NB4 (cell line): ENCODE measurements at regions not wholly inside any gene's neighbourhood (a gene's known extent, or its start where the extent isn't known, plus 50 kb on each side); places are given as distances from the start of the nearest gene placed in this dataset.
"Not testable (repeated sequence)": the region's sequence is repeated elsewhere in the genome, so short reads cannot be mapped to it uniquely, and the experiment has no call there.

Source experiments
- DNase-seq: peaks from one replicate; pipeline ENCODE4 v3.0.0; 2010; ENCODE audit warnings: low read depth
- H3K4me3 ChIP-seq: one replicate; pipeline ENCODE4 v1.5.1; 2011; ENCODE audit warnings: mild to moderate bottlenecking, low read depth, low read length, moderate library complexity
- MYC ChIP-seq: IDR thresholded peaks from 2 replicates; pipeline ENCODE4 v1.6.1; 2011; ENCODE audit warnings: low read depth, low read length
- POLR2A ChIP-seq: IDR thresholded peaks from 2 replicates; pipeline ENCODE4 v1.6.1; 2011; ENCODE audit warnings: mild to moderate bottlenecking; ENCODE audit not compliant: insufficient read length; ENCODE audit errors: extremely low read depth
- TF ChIP-seq, protein P1 (sequence below): IDR thresholded peaks from 2 replicates; pipeline ENCODE4 v1.6.1; 2011; ENCODE audit warnings: low read depth, low read length
- TF ChIP-seq, protein P2 (sequence below): IDR thresholded peaks from one replicate; pipeline ENCODE4 v1.5.1; 2012; ENCODE audit warnings: low read depth, low read length

DNA sequence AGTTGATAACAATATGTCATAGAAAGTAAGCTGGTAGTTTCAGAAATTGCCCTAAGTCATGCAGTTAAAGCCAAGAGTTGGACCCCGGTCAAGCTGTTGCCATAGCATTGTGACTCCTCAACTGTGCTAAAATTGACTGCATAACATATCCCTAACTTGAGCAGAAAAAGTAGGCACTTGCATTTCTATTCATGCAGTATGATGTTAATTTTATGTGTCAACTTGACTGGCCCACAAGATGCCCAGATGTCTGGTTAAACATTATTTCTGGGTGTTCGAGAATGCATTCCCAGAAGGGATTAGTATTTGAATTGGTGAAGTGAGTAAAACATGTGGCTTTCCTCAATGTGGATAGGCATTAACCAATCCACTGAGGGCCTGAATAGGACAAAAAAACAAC, 136.4 kb downstream of the GPR63 start:
- DNase-seq, result no peak
- no peak overlapping the region for H3K4me3 ChIP-seq
- TF ChIP-seq POLR2A (no peak), MYC (no peak)
- TF ChIP-seq, protein P1, sequence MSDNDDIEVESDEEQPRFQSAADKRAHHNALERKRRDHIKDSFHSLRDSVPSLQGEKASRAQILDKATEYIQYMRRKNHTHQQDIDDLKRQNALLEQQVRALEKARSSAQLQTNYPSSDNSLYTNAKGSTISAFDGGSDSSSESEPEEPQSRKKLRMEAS, result no peak
- TF ChIP-seq, protein P2, sequence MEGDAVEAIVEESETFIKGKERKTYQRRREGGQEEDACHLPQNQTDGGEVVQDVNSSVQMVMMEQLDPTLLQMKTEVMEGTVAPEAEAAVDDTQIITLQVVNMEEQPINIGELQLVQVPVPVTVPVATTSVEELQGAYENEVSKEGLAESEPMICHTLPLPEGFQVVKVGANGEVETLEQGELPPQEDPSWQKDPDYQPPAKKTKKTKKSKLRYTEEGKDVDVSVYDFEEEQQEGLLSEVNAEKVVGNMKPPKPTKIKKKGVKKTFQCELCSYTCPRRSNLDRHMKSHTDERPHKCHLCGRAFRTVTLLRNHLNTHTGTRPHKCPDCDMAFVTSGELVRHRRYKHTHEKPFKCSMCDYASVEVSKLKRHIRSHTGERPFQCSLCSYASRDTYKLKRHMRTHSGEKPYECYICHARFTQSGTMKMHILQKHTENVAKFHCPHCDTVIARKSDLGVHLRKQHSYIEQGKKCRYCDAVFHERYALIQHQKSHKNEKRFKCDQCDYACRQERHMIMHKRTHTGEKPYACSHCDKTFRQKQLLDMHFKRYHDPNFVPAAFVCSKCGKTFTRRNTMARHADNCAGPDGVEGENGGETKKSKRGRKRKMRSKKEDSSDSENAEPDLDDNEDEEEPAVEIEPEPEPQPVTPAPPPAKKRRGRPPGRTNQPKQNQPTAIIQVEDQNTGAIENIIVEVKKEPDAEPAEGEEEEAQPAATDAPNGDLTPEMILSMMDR, result no peak

DNA sequence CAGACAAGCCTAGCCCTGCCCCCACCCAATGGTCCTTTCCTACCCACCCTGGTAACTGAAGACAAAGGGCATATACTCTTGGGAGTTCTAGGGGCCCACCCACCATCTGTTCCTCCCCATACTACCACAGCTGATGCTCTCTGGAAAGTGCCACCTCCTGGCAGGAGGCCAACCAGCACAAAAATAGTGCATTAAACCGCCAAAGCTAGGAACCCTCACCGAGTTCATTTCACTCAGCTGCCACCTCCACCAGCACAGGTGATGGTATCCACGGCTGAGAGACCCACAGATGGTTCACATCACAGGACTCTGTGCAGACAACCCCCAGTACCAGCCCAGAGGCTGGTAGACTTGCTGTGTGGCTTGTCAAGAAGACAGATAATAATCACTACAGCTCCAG, 131.5 kb downstream of the FHL5 start:
- not testable (repeated sequence) for H3K4me3 ChIP-seq, DNase-seq

DNA sequence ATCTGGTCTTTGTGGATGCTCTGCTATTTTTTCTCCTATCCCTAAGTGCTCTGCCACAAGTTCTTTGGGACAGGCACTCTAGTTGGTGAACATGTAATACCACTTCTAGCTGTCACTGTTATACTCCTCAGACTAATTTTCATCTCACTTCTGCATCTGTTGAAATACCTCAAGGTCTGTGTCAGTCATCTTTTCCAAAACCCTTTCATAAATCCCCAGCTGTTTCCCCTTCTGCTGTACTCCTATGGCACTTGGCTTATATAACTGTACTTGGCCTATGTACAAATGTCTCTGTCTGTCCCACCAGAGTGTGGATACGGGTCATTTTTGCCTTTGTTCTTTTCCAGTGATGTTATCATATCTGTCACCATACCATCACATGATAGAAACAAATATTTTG, 124.2 kb downstream of the FHL5 start:
- no peak overlapping the region for H3K4me3 ChIP-seq
- TF ChIP-seq MYC (no peak), POLR2A (no peak)
- TF ChIP-seq, protein P1, result no peak
- TF ChIP-seq, protein P2, result no peak
- DNase-seq, result no peak

DNA sequence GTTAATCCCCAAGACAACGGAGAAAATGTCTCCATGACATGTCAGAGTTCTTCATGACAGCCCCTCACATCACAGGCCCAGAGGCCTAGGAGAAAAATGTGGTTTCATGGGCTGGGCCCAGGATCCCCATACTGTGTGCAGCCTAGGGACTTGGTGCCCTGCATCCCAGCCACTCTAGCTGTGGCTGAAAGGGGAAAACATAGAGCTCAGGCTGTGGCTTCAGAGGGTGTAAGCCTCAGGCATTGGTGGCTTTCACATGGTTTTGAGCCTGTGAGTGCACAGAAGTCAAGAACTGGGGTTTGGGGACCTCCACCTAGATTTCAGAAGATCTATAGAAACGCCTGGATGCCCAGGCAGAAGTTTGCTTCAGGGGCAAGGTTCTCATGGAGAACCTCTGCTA, 122.8 kb downstream of the FHL5 start:
- no peak overlapping the region for H3K4me3 ChIP-seq
- TF ChIP-seq, protein P2, result no peak
- DNase-seq, result no peak

DNA sequence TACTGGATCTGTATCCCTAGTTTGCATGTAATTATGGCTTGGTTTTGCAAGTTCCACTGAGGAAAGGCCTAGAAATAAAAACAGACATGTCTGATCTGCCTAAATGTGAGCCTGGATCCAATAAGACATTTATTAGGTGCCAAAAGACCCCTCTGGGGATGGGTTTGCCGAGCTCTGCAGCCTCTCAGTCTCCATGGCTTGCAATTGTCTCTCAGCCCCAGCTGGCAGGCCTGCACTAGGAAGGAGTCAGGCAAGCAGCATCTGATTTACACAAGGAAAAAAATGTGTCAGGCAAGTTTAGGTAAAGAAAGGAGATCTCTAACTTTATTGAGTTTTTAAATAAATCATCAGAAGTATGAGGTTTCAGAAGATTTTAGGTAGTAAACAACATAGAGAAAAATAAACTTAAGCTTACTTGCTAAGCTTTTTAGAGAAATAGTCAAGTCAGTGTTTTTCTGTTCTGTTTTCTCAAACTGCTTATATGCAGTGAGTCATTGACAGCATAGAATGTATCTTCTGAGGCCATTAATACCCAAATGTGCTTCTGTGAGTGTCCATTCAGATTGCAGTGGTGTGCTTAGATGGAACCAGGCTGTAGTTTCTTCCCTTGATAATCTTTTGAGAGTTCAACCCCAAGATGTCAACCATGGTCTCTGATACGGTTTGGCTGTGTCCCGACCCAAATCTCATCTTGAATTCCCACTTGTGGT, 121.0 kb downstream of the FHL5 start:
- DNase-seq, result no peak
- TF ChIP-seq, protein P2, result no peak
- no peak for TF ChIP-seq POLR2A
- TF ChIP-seq, protein P1, result no peak
- no peak for TF ChIP-seq MYC
- H3K4me3 ChIP-seq, result no peak overlapping the region

DNA sequence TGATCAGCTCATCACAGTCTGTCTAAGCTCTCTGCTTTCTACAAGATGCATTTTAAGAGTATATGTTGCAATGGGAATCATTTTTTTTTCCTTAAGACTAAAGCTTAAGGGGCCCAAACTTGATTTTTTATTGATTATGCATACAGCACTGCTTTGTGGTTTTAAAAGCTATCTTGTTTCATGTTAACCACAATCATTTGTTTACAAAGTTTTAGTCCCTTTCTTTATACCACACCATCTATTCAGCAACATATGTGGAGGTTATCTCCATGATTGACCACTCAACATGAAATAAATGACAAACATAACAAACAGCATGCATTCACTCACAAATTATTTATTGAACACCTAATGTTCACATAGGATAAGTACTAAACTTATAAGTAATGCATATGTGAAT, 119.1 kb downstream of the FHL5 start:
- TF ChIP-seq MYC (no peak), POLR2A (no peak)
- TF ChIP-seq, protein P1, result no peak
- TF ChIP-seq, protein P2, result no peak
- no peak overlapping the region for H3K4me3 ChIP-seq
- no peak for DNase-seq
